Prostate gland (tissue), 2 donors: ENCODE measurements at regions not wholly inside any gene's neighbourhood (a gene's known extent, or its start where the extent isn't known, plus 50 kb on each side); places are given as distances from the start of the nearest gene placed in this dataset.

Experiments
- DNase-seq: peaks from one replicate; pipeline ENCODE4 v3.0.0-alpha.2; 2019; ENCODE audit warnings: low spot score
- H3K27ac ChIP-seq, 2 donors: fragments of 200-600 bp; sonication (generic); 2 replicates each; pipeline ENCODE4 v1.5.1; 2017 to 2019
- H3K27me3 ChIP-seq: fragments of 200-600 bp; sonication (generic); replicated peaks from 2 replicates; pipeline ENCODE4 v1.5.1; 2019; ENCODE audit not compliant: insufficient read depth
- H3K36me3 ChIP-seq, 2 donors: fragments of 200-600 bp; sonication (generic); 1 replicate in 1 of 2; 2 replicates in 1 of 2; pipeline versions ENCODE4 v1.5.1 to v1.8.1; 2017 to 2019
- H3K4me1 ChIP-seq: fragments of 200-600 bp; sonication (generic); replicated peaks from 2 replicates; pipeline ENCODE4 v1.5.1; 2019
- H3K4me3 ChIP-seq, 2 donors: fragments of 200-600 bp; sonication (generic); 2 replicates each; pipeline ENCODE4 v1.5.1; 2017 to 2019
- H3K9me3 ChIP-seq: fragments of 200-600 bp; sonication (generic); 2 replicates; pipeline ENCODE4 v1.5.1; 2017
- CTCF ChIP-seq, 4 experiments: fragments of 200-600 bp in 2 of 4; fragments of 450-650 bp in 2 of 4; sonication (generic) in 2 of 4; IDR thresholded peaks; 1 replicate in 3 of 4; 2 replicates in 1 of 4; pipeline ENCODE4 v1.5.1; 2016 to 2019; ENCODE audit warnings: antibody characterized with exemption in 4 of 4, mild to moderate bottlenecking in 2 of 4, moderate library complexity in 2 of 4
- POLR2A ChIP-seq: fragments of 450-650 bp; IDR thresholded peaks from one replicate; pipeline ENCODE4 v1.6.1; 2016; ENCODE audit warnings: antibody characterized with exemption, mild to moderate bottlenecking
- POLR2AphosphoS5 ChIP-seq: sonication (generic); formaldehyde crosslinking; IDR thresholded peaks from one replicate; pipeline ENCODE4 v1.6.1; 2017; ENCODE audit warnings: antibody characterized with exemption
- WGBS: methylation state at CpG from one replicate; pipeline ENCODE4 v1.1.5; 2018; 5-methylcytosine and 5-hydroxymethylcytosine counted together
- intact Hi-C: fragments of 100-400 bp; cut with DNase I; formaldehyde crosslinking; loops from one replicate; pipeline ENCODE4 v1.14.2; 2022

- intact Hi-C loops, result no loop called here
- no peaks in the 10 kb centered on the region for H3K36me3 ChIP-seq
- no peak for DNase-seq
- 89% methylated on average over 6 of the region's 6 CpGs for WGBS
- no peak overlapping the region for H3K27ac ChIP-seq
- H3K4me3 ChIP-seq, result no peak overlapping the region
- H3K27me3 ChIP-seq, result no peaks in the 10 kb centered on the region
- no peaks in the 10 kb centered on the region for H3K9me3 ChIP-seq
- TF ChIP-seq POLR2A, result no peak
- no peak for TF ChIP-seq POLR2AphosphoS5
- no peak for TF ChIP-seq CTCF (IDR thresholded peaks at IDR 0.05)
- no peaks in the 10 kb centered on the region for H3K4me1 ChIP-seq
Measured at GRCh38 chr18:77377813-77378212, 128.2 kb downstream of the GALR1 start.

GRCh38 chr18:77379976-77380509, 130.4 kb downstream of the GALR1 start:
- H3K27me3 ChIP-seq, result no peaks in the 10 kb centered on the region
- no peak overlapping the region for H3K27ac ChIP-seq
- DNase-seq, result no peak
- no peaks in the 10 kb centered on the region for H3K36me3 ChIP-seq
- H3K9me3 ChIP-seq, result no peaks in the 10 kb centered on the region
- WGBS, result 63% methylated on average over 5 of the region's 5 CpGs
- TF ChIP-seq POLR2A, result no peak
- no peak for TF ChIP-seq POLR2AphosphoS5
- TF ChIP-seq CTCF (IDR thresholded peaks at IDR 0.05), result no peak
- intact Hi-C loops, result no loop called here
- no peak overlapping the region for H3K4me3 ChIP-seq
- no peaks in the 10 kb centered on the region for H3K4me1 ChIP-seq

- Histone ChIP-seq H3K36me3 (no peaks in the 10 kb centered on the region), H3K4me1 (no peaks in the 10 kb centered on the region), H3K27me3 (no peaks in the 10 kb centered on the region), H3K4me3 (no peak overlapping the region), H3K27ac (no peak overlapping the region), H3K9me3 (no peaks in the 10 kb centered on the region)
- WGBS, result 79% methylated on average over 5 of the region's 5 CpGs
- intact Hi-C loops, result no loop called here
- DNase-seq, result no peak
- no peak for TF ChIP-seq CTCF (IDR thresholded peaks at IDR 0.05)
- no peak for TF ChIP-seq POLR2AphosphoS5
- no peak for TF ChIP-seq POLR2A
Measured at GRCh38 chr18:77380695-77381094, 131.0 kb downstream of the GALR1 start.

GRCh38 chr18:77392321-77392720, 142.7 kb downstream of the GALR1 start:
- no peaks in the 10 kb centered on the region for H3K27me3 ChIP-seq
- H3K4me1 ChIP-seq, result no peaks in the 10 kb centered on the region
- no peaks in the 10 kb centered on the region for H3K9me3 ChIP-seq
- TF ChIP-seq CTCF (IDR thresholded peaks at IDR 0.05), result no peak
- no peak for TF ChIP-seq POLR2AphosphoS5
- no peak for TF ChIP-seq POLR2A
- H3K4me3 ChIP-seq, result no peak overlapping the region
- no peak for DNase-seq
- no peaks in the 10 kb centered on the region for H3K36me3 ChIP-seq
- intact Hi-C loops, result no loop called here
- H3K27ac ChIP-seq, result no peak overlapping the region
- 85% methylated on average over 5 of the region's 5 CpGs for WGBS

GRCh38 chr18:77393519-77393918, 143.9 kb downstream of the GALR1 start:
- intact Hi-C loops, result no loop called here
- 99% methylated on average over 5 of the region's 5 CpGs for WGBS
- TF ChIP-seq POLR2AphosphoS5 (no peak), POLR2A (no peak), CTCF (IDR thresholded peaks at IDR 0.05) (no peak)
- Histone ChIP-seq H3K36me3 (no peaks in the 10 kb centered on the region), H3K27me3 (no peaks in the 10 kb centered on the region), H3K9me3 (no peaks in the 10 kb centered on the region), H3K4me1 (no peaks in the 10 kb centered on the region), H3K4me3 (no peak overlapping the region), H3K27ac (no peak overlapping the region)
- no peak for DNase-seq
